ENCODE measurements at regions not wholly inside any gene's neighbourhood (a gene's known extent, or its start where the extent isn't known, plus 50 kb on each side); places are given as distances from the start of the nearest gene placed in this dataset.

DNA sequence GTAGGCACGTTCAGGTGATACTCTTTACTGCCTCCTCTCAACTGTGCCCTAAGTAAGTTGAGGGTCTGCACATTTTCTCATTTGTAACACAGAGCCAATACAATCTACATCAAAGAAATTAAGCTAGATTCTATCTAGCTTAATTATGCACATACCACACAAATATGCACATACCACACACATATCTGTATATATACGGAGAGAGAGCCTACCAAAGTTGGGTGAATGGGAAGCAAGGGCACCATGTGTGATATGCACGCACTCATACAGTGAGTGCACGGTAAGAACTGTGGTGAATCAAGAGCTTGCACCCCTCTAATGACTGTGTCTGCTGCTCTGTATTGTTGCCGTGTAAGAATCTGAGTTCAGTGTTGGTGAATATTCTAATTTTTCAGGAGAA lies 314.9 kb downstream of the ZNF326 start:
- TF ChIP-seq CTCF (IDR thresholded peaks at IDR 0.05; ENCODE audit: insufficient read depth, low read length) (no peak), GABPA (IDR thresholded peaks at IDR 0.05; ENCODE audit: low read depth) (no peak), POLR2AphosphoS5 (IDR thresholded peaks at IDR 0.05; ENCODE audit: low read depth) (no peak), SPI1 (IDR thresholded peaks at IDR 0.05; ENCODE audit: borderline replicate concordance, low read depth) (no peak)
- TF ChIP-seq, protein P1, sequence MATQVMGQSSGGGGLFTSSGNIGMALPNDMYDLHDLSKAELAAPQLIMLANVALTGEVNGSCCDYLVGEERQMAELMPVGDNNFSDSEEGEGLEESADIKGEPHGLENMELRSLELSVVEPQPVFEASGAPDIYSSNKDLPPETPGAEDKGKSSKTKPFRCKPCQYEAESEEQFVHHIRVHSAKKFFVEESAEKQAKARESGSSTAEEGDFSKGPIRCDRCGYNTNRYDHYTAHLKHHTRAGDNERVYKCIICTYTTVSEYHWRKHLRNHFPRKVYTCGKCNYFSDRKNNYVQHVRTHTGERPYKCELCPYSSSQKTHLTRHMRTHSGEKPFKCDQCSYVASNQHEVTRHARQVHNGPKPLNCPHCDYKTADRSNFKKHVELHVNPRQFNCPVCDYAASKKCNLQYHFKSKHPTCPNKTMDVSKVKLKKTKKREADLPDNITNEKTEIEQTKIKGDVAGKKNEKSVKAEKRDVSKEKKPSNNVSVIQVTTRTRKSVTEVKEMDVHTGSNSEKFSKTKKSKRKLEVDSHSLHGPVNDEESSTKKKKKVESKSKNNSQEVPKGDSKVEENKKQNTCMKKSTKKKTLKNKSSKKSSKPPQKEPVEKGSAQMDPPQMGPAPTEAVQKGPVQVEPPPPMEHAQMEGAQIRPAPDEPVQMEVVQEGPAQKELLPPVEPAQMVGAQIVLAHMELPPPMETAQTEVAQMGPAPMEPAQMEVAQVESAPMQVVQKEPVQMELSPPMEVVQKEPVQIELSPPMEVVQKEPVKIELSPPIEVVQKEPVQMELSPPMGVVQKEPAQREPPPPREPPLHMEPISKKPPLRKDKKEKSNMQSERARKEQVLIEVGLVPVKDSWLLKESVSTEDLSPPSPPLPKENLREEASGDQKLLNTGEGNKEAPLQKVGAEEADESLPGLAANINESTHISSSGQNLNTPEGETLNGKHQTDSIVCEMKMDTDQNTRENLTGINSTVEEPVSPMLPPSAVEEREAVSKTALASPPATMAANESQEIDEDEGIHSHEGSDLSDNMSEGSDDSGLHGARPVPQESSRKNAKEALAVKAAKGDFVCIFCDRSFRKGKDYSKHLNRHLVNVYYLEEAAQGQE (IDR thresholded peaks at IDR 0.05; ENCODE audit: insufficient replicate concordance, low read depth): no peak
- Histone ChIP-seq H3K27me3 (ENCODE audit: insufficient read depth, poor library complexity, severe bottlenecking) (no peaks in the 10 kb centered on the region), H3K27ac (replicated peaks) (no peak overlapping the region), H3K4me3 (replicated peaks; ENCODE audit: insufficient read depth, low read length) (no peak overlapping the region)
- DNase-seq (ENCODE audit: low read depth in 1 of 2, low spot score in 1 of 2): no peak

GRCh38 chr1:90308421-90308820 lies 313.5 kb downstream of the ZNF326 start:
- TF ChIP-seq CTCF (IDR thresholded peaks at IDR 0.05; ENCODE audit: insufficient read depth, low read length) (no peak), POLR2AphosphoS5 (IDR thresholded peaks at IDR 0.05; ENCODE audit: low read depth) (no peak), SPI1 (IDR thresholded peaks at IDR 0.05; ENCODE audit: borderline replicate concordance, low read depth) (no peak), GABPA (IDR thresholded peaks at IDR 0.05; ENCODE audit: low read depth) (no peak)
- TF ChIP-seq, protein P1 (IDR thresholded peaks at IDR 0.05; ENCODE audit: insufficient replicate concordance, low read depth): no peak
- DNase-seq (ENCODE audit: low read depth in 1 of 2, low spot score in 1 of 2): no peak
- Histone ChIP-seq H3K27ac (replicated peaks) (no peak overlapping the region), H3K27me3 (ENCODE audit: insufficient read depth, poor library complexity, severe bottlenecking) (no peaks in the 10 kb centered on the region), H3K4me3 (replicated peaks; ENCODE audit: insufficient read depth, low read length) (no peak overlapping the region)

- no peaks in the 10 kb centered on the region for H3K27me3 ChIP-seq (ENCODE audit: insufficient read depth, poor library complexity, severe bottlenecking)
- DNase-seq (ENCODE audit: low read depth in 1 of 2, low spot score in 1 of 2): no peak
- no peak overlapping the region for H3K4me3 ChIP-seq (replicated peaks; ENCODE audit: insufficient read depth, low read length)
- no peak for TF ChIP-seq POLR2AphosphoS5 (IDR thresholded peaks at IDR 0.05; ENCODE audit: low read depth)
- no peak for TF ChIP-seq SPI1 (IDR thresholded peaks at IDR 0.05; ENCODE audit: borderline replicate concordance, low read depth)
- no peak for TF ChIP-seq CTCF (IDR thresholded peaks at IDR 0.05; ENCODE audit: insufficient read depth, low read length)
- no peak for TF ChIP-seq GABPA (IDR thresholded peaks at IDR 0.05; ENCODE audit: low read depth)
- TF ChIP-seq, protein P1 (IDR thresholded peaks at IDR 0.05; ENCODE audit: insufficient replicate concordance, low read depth): no peak
- H3K27ac ChIP-seq (replicated peaks): no peak overlapping the region
Observed at GRCh38 chr1:90305577-90305976, 310.7 kb downstream of the ZNF326 start.

Measured in HL-60 (cell line).